ENCODE measurements at regions not wholly inside any gene's neighbourhood (a gene's known extent, or its start where the extent isn't known, plus 50 kb on each side); places are given as distances from the start of the nearest gene placed in this dataset.
A peak's percentile ranks its signal among the peaks of the same experiment; 100 is the strongest.

GRCh38 chr3:99429502-99429901 lies 208.9 kb upstream of the COL8A1 start:
- Histone ChIP-seq H3K27ac (ENCODE audit: control insufficient read depth, insufficient read depth) (no peak overlapping the region), H3K9me3 (replicated peaks; ENCODE audit: control insufficient read depth, insufficient read depth, low read length) (no peaks in the 10 kb centered on the region), H3K27me3 (replicated peaks in 1 of 2; ENCODE audit: control insufficient read depth in 2 of 2, insufficient read depth in 2 of 2, low read length in 1 of 2) (no peaks in the 10 kb centered on the region), H3K36me3 (ENCODE audit: control insufficient read depth in 2 of 2, insufficient read depth in 2 of 2, low read length in 1 of 2) (no peaks in the 10 kb centered on the region), H3K9ac (ENCODE audit: control insufficient read depth, insufficient read depth, low read length) (no peak overlapping the region), H4K20me1 (ENCODE audit: control insufficient read depth, insufficient read depth) (no peaks in the 10 kb centered on the region), H2AFZ (ENCODE audit: control insufficient read depth, low read depth, low read length) (no peak overlapping the region), H3K4me3 (no peak overlapping the region), H3K4me2 (ENCODE audit: control insufficient read depth, insufficient read depth) (no peak overlapping the region), H3K79me2 (ENCODE audit: control insufficient read depth, insufficient read depth, low read length) (no peaks in the 10 kb centered on the region), H3K4me1 (ENCODE audit: control insufficient read depth, insufficient read depth, low read length) (no peaks in the 10 kb centered on the region)
- RAD21 ChIA-PET (ENCODE audit: unreplicated experiment): interaction anchor here (1.0 kb wide), 1 partner anchor 76 kb away, joined by 4 read pairs; no protein-coding TSS in a partner anchor
- ATAC-seq (peak; percentile 71), DNase-seq (ENCODE audit: low read depth, low spot score) (no peak), FAIRE-seq (no peak)
- in situ Hi-C loops (cut with MboI): no loop called here
- intact Hi-C loops (cut with micrococcal nuclease; ENCODE audit: unreplicated experiment): no loop called here
- WGBS (ENCODE audit: insufficient coverage, insufficient replicate concordance, low lambda C conversion rate, missing lambda C conversion rate): 30% methylated on average over 2 of the region's 2 CpGs
- no TSS peak for BruUV-seq (replicated peaks)
- POLR2A ChIA-PET: no interaction called here
- CTCF ChIA-PET: no interaction called here
- SMC1A ChIA-PET (ENCODE audit: uncharacterized antibody, unreplicated experiment): interaction anchor here (2.1 kb wide), 1 partner anchor 20 kb away, joined by 5 read pairs; no protein-coding TSS in a partner anchor
- peak; percentile 41; the same call in 1 of the 2 replicates for TF ChIP-seq NFIC (IDR thresholded peaks at IDR 0.05; ENCODE audit: low read depth, low read length)
- TF ChIP-seq, protein P1, sequence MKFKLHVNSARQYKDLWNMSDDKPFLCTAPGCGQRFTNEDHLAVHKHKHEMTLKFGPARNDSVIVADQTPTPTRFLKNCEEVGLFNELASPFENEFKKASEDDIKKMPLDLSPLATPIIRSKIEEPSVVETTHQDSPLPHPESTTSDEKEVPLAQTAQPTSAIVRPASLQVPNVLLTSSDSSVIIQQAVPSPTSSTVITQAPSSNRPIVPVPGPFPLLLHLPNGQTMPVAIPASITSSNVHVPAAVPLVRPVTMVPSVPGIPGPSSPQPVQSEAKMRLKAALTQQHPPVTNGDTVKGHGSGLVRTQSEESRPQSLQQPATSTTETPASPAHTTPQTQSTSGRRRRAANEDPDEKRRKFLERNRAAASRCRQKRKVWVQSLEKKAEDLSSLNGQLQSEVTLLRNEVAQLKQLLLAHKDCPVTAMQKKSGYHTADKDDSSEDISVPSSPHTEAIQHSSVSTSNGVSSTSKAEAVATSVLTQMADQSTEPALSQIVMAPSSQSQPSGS (IDR thresholded peaks at IDR 0.05; ENCODE audit: low read length): 0 out of 2 replicates have a peak, but pooled peaks have one; percentile 26
- TF ChIP-seq IKZF1 (conservative IDR thresholded peaks at IDR 0.05): peak; percentile 26; the same call in 1 of the 2 replicates
- 0 out of 2 replicates have a peak, but pooled peaks have one; percentile 31 for TF ChIP-seq PML (IDR thresholded peaks at IDR 0.05; ENCODE audit: low read length)
- TF ChIP-seq TBL1XR1 (IDR thresholded peaks at IDR 0.05; ENCODE audit: low read depth, low read length): no peak
- TF ChIP-seq ZBTB11 (CRISPR knock-in tag; IDR thresholded peaks at IDR 0.05): no peak
- no peak for TF ChIP-seq RELB (IDR thresholded peaks at IDR 0.05; ENCODE audit: low read depth)
- TF ChIP-seq FOS (IDR thresholded peaks at IDR 0.05; ENCODE audit: borderline replicate concordance, extremely low read depth, insufficient read length): no peak
- peak in 1 of 2 experiments; percentile 28; a peak in 1 of 4 replicates for TF ChIP-seq BHLHE40 (IDR thresholded peaks at IDR 0.05; ENCODE audit: borderline replicate concordance in 1 of 2, low read depth in 2 of 2, low read length in 1 of 2)
- TF ChIP-seq, protein P2, sequence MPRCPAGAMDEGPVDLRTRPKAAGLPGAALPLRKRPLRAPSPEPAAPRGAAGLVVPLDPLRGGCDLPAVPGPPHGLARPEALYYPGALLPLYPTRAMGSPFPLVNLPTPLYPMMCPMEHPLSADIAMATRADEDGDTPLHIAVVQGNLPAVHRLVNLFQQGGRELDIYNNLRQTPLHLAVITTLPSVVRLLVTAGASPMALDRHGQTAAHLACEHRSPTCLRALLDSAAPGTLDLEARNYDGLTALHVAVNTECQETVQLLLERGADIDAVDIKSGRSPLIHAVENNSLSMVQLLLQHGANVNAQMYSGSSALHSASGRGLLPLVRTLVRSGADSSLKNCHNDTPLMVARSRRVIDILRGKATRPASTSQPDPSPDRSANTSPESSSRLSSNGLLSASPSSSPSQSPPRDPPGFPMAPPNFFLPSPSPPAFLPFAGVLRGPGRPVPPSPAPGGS (IDR thresholded peaks at IDR 0.05; ENCODE audit: borderline replicate concordance, insufficient read depth, low read depth, low read length, poor library complexity, severe bottlenecking): peak; percentile 26
